Skeletal muscle cell (primary cell): ENCODE measurements at regions not wholly inside any gene's neighbourhood (a gene's known extent, or its start where the extent isn't known, plus 50 kb on each side); places are given as distances from the start of the nearest gene placed in this dataset.

Experiments used
- DNase-seq: peaks from one replicate; pipeline ENCODE4 v3.0.0-alpha.2; 2010; ENCODE audit warnings: low read depth
- H3K4me3 ChIP-seq: 2 replicates; pipeline ENCODE4 v1.5.1; 2011; ENCODE audit warnings: low read depth, mild to moderate bottlenecking, control low read depth, low read length, moderate library complexity

DNA sequence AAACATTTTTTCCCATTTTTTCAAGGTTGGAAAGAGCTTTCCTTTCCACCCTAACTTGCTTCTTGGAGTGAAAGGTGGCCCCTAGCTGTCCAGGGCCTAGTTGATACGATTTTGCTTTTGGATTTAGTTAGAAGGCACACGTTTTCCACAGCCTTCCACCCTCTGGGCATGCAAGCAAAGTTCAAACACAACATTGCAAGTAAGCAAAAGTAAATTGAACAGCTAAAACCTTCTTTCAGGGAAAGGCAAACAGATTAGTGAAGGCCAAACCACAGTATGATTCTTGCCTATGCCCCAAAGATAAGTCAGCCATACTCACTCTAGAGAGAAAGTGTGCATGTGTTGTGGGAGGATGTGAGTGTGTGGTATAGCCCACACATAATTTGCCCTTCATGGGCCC is 273.7 kb upstream of the KLHL29 start:
- DNase-seq: no peak
- no peak overlapping the region for H3K4me3 ChIP-seq

DNA sequence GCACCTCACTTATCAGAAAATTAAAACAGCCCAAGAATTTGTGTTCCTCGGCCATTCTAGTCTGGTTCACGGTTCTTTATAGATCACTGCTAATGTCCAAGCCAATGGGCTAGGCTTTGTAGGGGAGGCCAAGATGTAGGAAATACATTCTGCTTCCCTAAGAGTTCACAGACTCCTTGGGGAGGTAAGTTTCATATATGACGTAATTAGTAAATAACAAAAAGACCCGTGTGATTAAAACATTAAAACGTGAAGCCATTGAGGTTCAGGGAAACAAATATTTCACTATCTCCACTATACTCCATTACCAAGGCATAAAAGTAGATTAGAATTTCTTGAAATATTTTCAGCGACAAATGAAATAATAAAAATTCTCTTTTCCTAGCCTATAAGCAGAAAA is 272.5 kb upstream of the KLHL29 start:
- H3K4me3 ChIP-seq: no peak overlapping the region
- no peak for DNase-seq

DNA sequence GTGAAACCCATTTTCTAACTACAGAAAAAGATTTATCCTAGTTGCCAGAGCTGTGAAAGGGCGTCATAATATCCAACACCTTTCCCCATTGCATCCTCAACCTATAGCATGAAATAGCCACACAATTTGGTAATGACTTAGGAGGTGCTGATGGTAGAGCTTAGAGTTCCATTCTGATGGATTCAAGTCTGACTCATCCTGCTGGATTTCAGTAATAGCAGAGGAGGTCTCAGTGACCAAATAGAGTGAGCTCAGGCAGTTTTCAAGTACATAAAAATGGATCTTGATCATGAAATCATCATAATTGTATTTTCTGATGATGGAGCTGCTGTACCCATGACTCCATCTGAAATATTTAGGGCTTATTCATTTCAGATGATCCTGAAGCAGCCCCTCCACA is 270.7 kb upstream of the KLHL29 start:
- no peak overlapping the region for H3K4me3 ChIP-seq
- no peak for DNase-seq

DNA sequence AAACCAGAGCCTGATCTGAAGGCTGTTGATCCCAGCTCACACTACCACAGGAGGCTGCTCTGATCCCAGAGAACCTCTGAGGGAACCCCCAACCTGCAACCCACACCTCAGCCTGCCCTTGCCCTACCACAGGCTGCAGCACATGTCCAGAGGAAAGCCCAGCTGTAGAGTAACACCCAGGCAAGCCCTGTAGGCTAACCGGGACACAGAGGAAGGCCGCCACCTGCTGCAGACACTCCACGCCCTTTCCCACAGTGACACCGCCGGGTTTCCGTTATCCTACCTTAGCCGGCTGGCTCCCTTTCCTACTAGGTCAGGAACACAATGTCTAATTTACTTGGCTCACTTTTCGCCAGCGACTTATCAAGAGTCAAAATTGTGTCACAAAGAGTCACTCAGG is 266.7 kb upstream of the KLHL29 start:
- H3K4me3 ChIP-seq: no peak overlapping the region
- no peak for DNase-seq

DNA sequence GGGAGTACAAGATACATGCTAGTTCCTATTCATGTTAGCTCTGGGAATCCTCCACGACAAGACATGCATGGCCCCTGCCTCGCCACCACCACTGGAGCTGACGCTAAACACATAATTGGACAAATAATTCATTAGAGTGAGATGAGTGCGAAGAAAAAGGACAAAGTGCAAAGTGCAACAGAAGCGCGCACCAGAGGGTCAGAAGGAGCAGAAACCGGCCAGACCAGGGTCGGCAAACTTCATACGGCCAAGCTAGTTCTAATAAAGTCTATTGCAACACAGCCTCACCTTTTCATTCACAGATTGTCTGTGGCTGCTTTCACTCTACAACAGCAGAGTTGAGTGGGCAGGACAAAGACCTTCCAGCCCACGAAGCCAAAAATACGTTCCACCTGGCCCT is 266.1 kb upstream of the KLHL29 start:
- DNase-seq: no peak
- no peak overlapping the region for H3K4me3 ChIP-seq

DNA sequence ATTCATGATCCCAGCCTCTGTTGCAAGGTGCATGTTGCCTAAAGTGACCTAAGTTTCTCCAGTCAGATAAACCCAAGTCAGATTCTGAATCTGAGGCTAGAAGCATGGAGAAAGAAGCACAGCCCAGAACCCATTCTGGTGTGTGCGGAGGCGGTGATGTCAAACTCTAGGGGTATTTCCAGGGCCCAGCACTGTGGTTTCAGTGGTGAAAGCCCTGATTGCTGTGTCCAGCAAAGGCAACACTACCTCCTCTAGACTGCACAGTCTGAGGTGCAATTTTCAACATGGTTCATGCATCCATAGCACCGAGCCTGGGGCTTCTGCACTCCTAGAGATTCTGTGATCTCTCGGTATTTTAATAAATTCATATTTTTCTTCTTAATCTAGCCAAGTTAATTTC is 264.8 kb upstream of the KLHL29 start:
- no peak overlapping the region for H3K4me3 ChIP-seq
- DNase-seq: no peak

DNA sequence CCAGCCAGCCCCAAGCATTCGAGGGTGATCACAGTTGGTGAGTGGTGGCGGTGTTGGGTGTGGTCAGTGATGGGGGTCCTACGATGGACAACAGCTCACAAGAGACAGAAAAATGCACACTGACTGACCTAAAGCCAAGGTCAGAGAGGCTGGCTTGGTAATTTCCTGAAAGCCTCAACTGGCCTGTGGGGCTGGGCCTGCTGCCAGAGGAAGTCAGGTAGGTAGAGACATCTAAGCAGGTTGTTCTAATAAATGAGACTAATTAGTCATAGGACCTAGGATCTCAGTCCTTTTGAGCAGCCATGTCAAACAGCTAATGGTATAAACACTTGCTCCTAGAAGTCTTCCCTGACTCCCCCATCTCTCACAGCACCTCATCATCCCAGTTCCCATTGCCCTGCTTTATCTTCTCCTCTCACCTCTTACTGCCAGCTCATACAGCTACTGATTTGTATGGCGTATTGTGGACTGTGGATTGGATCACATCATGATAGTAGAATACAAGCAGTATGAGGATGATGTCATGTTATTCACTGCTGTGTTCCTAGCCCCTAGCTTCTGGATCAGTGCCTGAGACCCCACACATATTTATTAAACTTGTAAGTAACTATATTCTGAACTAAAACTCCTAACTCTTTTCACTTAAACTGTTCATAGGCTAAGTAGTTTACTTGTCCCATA is 262.9 kb upstream of the KLHL29 start:
- H3K4me3 ChIP-seq: no peak overlapping the region
- DNase-seq: no peak

DNA sequence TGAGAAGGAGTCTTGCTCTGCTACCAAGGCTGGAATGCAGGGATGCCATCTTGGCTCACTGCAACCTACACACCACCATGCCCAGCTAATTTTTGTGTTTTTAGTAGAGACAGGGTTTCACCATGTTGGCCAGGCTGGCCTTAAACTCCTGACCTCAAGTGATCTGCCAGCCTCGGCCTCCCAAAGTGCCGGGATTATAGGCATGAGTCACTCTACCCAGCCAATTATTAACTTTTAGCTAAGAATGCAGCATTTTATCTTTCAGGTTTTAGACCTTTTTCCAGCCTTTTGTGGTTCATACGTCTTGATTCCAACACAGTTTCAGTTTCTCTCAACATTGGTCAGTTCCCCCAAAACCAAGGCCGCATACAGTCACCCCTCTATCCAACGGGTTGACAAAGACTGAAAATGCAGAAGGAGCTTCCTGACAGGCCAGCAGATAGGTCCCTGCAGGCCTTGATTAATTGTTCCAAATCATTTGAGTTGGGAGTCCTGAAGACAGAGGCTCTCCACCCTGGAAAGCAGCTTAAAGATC is 262.2 kb upstream of the KLHL29 start:
- H3K4me3 ChIP-seq: no peak overlapping the region
- no peak for DNase-seq

DNA sequence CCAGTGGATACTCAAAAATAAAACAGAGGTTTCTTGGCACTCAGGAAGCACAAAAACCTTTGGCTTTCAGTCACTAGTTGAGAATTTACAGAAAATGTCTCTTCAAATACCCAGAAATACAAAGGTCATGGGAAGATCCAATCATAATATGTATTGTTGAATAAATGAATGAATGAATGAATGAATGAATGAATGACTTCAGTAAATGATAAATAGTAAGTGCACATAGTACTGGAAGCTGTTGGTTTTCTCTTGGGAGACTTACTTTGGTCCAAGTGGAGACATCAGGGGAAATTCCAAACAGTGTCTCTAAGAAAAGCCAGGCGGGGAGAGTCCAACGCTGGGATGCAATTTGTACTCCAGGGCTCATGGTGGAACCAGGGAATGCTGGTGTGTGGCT is 261.3 kb upstream of the KLHL29 start:
- DNase-seq: no peak
- H3K4me3 ChIP-seq: no peak overlapping the region

DNA sequence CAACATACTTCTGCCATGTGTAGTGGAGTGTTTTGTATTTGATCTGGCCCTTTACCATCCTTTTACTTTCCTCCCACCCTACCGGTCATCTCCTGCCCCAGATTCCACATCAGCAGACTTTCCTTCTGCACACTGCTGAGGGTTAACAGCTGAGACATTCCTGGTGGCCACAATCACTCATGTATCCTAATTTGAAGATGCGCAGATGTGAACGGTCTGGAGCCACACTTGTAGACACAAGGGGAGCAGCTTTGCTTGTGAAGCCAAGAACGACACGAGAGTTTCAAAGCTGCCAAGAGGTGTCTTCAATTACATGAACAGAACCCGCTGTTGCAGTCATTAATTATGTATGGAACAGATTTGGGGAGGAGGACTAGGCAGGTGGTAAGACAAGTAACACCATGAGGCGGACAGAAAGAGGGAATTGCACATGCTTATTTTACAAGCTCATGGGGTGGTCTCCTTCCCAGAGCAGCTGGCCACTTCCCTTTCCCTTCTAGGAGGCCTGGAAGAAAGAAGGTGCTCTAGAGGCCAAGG is 260.7 kb upstream of the KLHL29 start:
- no peak overlapping the region for H3K4me3 ChIP-seq
- no peak for DNase-seq

DNA sequence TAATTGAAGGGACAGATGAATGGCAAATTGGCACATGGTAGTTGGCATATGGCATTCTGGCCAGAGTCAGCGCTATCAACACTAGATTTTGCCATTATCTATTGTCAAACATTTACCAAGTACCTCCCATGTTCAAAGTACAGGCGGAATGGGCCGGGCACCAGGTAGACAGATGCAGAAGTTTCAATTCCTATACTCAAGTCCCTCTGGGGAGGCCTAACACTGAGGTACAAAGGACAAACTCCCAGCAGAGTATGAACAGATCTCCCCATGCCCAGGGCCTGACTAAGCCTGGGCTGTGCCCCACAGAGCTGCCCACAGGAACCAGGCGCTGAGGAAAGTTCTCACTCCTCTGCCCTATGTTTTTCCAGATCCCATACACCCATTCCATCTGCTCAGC is 257.5 kb upstream of the KLHL29 start:
- no peak overlapping the region for H3K4me3 ChIP-seq
- no peak for DNase-seq

DNA sequence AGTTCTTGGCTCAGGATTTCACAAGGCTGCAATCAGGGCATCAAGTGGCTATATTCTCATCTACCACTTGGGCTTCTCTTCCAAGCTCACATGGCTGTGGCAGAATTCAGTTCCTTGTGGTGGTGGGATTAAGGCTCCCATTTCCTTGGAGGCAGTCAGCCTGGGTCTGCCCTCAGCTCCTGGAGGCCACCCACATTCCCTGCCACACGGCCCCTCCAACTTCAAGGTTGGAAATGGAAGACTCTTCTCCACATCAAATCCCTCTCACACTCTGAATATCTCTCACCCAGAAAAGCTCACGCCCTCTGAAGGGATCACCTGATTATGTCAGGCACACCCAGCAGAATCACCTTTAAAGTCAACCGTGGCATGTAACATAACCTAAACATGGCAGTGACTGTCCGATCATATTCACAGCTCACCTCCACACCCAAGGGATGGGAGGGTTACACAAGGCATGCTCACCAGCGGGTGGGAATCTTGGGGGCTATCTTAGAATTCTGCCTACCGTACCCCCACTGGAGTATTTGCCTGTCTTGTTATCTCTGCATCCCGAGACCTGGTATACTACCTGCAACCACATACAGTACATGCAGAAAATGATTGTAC is 256.2 kb upstream of the KLHL29 start:
- DNase-seq: no peak
- H3K4me3 ChIP-seq: no peak overlapping the region

DNA sequence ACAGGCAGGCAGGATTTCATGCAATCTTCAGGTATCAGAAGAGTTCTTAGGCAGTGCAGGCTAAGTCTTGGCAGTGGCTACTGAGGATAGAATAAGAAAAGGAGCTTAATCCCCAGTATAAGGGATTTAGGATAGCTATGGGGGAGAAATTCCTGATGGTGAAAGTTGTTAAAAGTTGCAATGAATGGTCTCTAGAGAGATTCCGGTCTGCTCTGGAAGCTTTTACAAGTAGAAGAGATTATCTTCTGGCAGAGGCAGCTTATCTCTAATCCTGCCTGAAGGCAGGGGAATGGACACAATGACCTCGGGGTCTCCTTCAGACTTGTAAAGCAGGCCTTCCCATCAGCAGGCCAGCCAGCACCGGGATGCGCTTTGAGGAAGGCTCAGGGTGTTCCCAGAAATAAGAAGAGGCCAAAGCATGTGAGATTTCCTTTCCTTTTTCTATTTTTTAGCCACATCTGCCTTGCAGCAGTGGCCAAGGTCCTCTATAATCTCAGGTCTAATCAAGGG is 253.9 kb upstream of the KLHL29 start:
- no peak overlapping the region for H3K4me3 ChIP-seq
- DNase-seq: no peak

DNA sequence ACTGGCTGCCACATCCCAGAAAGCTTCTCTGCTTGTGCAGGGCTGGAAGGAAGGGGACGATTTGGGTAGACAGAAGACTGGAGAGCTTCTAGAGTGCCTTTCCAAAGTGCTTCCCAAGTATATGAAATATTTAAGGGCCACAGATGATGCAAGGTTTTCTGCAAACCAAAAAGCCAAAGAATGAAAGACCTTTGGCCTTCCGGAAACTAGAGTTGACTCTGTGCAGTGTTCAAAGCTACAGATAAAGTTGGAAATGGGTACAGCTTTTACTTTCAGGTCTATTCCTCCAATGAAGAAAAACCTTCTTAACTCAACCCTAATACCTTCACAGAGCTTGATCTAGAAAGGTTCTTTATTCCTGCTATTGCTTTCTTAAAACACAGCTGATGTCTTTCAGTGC is 253.0 kb upstream of the KLHL29 start:
- DNase-seq: no peak
- no peak overlapping the region for H3K4me3 ChIP-seq

DNA sequence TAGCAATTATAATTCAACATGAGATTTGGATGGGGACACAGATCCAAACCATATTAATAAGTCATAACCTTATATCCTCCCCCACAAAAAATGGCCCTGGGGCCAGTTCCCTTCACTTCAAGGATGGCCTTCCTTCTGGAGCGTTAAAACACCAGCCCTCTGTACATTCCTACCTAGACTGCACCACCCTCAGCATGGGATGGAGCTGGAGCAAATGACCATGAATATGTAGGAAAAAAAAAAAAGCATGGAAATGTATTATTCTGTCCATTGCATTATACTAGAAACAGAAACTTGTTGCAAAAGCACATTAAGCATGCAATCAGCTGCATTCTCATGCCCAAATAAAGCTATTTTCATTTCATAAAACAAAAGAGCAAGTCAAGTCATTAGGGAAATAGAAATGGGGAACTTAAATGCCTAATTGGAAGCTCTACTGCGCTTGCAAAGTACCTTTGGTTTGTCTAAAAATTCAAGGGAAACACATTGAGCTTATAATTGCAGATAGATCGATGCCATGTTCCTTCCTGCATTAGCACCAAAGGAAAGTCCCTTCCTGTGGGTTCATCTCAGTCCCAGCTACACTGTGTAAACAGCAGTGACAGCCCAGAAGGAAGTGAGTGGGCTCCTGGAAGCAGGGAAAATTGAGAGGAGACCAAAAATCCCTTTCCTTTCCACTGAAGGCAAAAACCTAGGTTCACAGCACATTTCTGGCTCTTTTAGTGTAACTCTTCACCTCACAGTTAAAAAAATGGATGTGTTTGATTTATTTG is 252.0 kb upstream of the KLHL29 start:
- no peak overlapping the region for H3K4me3 ChIP-seq
- DNase-seq: no peak

DNA sequence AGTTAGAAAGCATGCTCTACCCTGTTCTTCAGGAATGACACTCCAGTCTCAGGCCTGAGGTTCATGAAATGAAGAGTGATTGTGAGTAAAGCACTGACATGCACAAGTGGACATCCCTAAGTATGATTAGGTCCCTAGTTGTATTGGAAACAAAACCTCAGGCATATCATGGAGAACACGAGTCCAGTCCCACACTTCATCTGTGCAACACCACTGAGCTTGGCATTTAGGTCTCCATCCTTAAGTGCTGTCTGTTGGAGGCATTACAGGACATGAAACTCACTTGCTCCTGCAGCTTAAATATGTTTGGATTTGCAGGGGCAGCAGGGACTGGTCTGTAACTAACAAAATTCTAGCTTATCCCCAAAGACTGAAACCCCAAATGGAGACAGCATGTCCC is 250.3 kb upstream of the KLHL29 start:
- no peak for DNase-seq
- H3K4me3 ChIP-seq: no peak overlapping the region

DNA sequence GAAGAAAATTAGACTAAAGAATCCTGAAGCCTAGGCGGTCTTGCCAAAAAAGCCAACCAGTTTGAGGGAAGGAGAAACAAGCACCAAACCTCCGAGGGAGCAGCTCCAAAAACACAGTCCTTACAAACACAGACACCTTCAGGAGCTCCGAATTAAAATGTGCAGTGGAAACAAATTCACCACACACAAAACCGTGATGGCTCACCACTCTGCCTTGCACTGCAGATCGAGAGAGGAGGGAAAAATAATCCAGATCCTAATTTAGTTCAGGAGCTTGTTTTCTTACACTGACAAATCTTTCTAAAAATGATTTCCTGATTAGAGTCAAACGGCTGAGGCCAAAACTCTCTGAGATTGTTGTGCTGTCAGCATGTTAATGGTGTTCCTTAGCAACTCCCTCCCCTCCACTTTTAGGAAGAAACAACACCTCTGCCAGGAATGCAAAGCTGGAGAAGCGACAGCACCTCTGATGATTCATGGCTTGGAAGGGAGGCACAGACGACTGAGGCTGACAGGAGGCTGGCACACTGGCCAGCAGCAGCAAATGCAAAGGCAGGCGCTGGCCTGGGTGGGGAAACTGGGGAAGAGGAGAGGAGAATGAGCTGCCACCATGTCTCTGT is 249.4 kb upstream of the KLHL29 start:
- no peak overlapping the region for H3K4me3 ChIP-seq
- DNase-seq: no peak

DNA sequence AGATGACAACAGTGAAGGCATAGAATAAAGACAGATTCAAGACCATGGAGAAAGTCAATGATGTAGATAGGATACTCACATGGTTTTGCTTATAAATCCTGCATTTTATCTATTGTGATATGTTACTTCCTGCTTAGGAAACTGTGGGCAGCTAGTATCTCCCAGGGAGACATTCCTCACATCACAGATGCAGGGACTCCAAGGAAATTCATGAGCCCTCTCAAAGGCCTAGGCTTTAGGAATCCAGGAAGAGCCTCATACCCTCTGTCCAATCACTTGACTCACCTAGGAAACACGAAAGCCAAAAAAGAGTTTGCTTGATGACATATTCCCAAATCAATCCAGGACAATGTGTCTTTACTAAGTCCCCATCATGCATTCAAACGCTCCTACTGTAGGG is 247.8 kb upstream of the KLHL29 start:
- no peak overlapping the region for H3K4me3 ChIP-seq
- DNase-seq: no peak

DNA sequence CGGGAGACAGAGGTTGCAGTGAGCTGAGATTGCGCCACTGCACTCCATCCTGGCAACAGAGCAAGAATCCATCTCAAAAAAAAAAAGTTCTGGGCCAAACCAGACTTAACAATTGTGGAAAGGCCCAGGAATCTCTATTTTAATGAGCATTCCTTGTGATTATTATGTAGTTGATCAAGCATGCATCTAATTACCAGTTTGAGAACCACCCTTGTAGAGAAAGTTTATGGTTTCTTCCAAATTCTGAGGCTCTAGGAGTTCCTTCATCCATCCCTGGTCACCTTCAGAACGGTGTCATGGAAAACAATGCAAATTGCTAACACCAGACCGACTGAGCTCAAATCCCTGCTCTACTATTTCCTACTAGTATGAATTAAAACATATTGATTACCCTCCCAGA is 246.3 kb upstream of the KLHL29 start:
- DNase-seq: no peak
- no peak overlapping the region for H3K4me3 ChIP-seq

DNA sequence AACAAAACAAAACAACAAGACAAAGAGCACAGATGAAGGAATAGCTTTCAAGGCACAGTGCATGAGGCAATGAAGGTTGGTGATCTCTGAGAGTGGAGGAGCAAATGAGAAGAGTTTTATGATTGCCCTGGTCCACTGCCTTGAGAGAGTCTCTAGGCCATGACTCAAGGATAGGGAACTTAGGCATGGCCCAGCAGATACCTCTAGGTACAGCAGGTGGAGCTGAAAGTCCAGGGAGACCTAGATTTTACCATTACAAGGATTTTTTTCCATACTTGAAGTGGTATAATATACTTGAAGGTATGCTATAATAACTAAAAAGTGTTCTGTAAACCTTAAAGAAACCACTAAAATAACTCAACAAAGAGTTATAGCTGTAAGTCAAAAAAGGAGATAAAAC is 239.5 kb upstream of the KLHL29 start:
- no peak overlapping the region for H3K4me3 ChIP-seq

More for the DNA sequence above, 239.5 kb upstream of the KLHL29 start:
- no peak for DNase-seq
